Left ventricle myocardium inferior (tissue), 1 donor: ENCODE measurements at regions not wholly inside any gene's neighbourhood (a gene's known extent, or its start where the extent isn't known, plus 50 kb on each side); places are given as distances from the start of the nearest gene placed in this dataset.
"Not testable (repeated sequence)": the region's sequence is repeated elsewhere in the genome, so short reads cannot be mapped to it uniquely, and the experiment has no call there.

ENCODE experiments used
- DNase-seq: peaks from one replicate; pipeline ENCODE4 v3.0.0-alpha.2; 2020
- H3K27ac ChIP-seq: fragments of 200-600 bp; replicated peaks from 2 replicates; pipeline ENCODE4 v1.8.0; 2021
- H3K27me3 ChIP-seq: fragments of 200-600 bp; 2 replicates; pipeline ENCODE4 v1.8.0; 2021; ENCODE audit warnings: low read depth
- H3K36me3 ChIP-seq: fragments of 200-600 bp; 2 replicates; pipeline ENCODE4 v1.8.0; 2021
- H3K4me1 ChIP-seq: fragments of 200-600 bp; 2 replicates; pipeline ENCODE4 v1.8.0; 2021
- H3K4me3 ChIP-seq: fragments of 200-600 bp; 2 replicates; pipeline ENCODE4 v1.8.0; 2021; ENCODE audit warnings: mild to moderate bottlenecking, moderate library complexity
- H3K9me3 ChIP-seq: fragments of 200-600 bp; replicated peaks from 2 replicates; pipeline ENCODE4 v1.8.0; 2021
- intact Hi-C: fragments of 100-400 bp; cut with micrococcal nuclease; formaldehyde crosslinking; loops from one replicate; pipeline ENCODE4 v1.11.0; 2022
- TF ChIP-seq, protein P1 (sequence below): fragments of 200-600 bp; IDR thresholded peaks from 2 replicates; pipeline ENCODE4 v1.8.0; 2021; ENCODE audit warnings: antibody characterized with exemption, mild to moderate bottlenecking, borderline replicate concordance
- donor health status: DM: no; HTN: yes; CAD: no; lungs with severe emphysema.

DNA sequence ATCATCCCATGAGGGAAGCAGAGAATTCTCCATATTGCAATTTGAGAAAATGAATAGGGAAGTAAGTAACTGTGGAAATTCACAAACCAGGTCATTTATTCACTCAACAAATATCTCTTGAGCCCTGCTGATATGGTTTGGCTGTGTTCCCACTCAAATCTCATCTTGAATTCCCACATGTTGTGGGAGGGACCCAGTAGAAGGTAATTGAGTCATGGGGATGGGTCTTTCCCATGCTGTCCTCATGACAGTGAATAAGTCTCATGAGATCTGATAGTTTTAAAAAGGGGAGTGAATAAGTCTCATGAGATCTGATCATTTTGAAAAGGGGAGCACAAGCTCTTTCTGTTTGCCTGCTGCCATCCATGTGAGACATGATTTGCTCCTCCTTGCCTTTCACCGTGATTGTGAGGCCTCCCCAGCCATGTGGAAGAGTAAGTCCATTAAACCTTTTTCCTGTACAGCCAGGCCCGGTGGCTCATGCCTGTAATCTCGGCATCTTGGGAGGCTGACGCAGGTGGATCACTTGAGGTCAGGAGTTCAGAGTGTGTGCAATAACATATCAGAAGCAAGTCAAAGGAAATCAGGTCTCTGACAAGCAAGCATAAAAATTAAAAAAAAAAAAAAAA lies 193.2 kb downstream of the NDUFA10 start:
- peaks cover 10% of the 10 kb centered on the region for H3K9me3 ChIP-seq
- no peaks in the 10 kb centered on the region for H3K36me3 ChIP-seq
- intact Hi-C loops, result no loop called here
- no peak overlapping the region for H3K4me3 ChIP-seq
- H3K27ac ChIP-seq, result no peak overlapping the region
- H3K4me1 ChIP-seq, result peaks cover 12% of the 10 kb centered on the region
- no peak for DNase-seq
- TF ChIP-seq, protein P1, sequence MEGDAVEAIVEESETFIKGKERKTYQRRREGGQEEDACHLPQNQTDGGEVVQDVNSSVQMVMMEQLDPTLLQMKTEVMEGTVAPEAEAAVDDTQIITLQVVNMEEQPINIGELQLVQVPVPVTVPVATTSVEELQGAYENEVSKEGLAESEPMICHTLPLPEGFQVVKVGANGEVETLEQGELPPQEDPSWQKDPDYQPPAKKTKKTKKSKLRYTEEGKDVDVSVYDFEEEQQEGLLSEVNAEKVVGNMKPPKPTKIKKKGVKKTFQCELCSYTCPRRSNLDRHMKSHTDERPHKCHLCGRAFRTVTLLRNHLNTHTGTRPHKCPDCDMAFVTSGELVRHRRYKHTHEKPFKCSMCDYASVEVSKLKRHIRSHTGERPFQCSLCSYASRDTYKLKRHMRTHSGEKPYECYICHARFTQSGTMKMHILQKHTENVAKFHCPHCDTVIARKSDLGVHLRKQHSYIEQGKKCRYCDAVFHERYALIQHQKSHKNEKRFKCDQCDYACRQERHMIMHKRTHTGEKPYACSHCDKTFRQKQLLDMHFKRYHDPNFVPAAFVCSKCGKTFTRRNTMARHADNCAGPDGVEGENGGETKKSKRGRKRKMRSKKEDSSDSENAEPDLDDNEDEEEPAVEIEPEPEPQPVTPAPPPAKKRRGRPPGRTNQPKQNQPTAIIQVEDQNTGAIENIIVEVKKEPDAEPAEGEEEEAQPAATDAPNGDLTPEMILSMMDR, result no peak
- H3K27me3 ChIP-seq, result peaks cover 55% of the 10 kb centered on the region

DNA sequence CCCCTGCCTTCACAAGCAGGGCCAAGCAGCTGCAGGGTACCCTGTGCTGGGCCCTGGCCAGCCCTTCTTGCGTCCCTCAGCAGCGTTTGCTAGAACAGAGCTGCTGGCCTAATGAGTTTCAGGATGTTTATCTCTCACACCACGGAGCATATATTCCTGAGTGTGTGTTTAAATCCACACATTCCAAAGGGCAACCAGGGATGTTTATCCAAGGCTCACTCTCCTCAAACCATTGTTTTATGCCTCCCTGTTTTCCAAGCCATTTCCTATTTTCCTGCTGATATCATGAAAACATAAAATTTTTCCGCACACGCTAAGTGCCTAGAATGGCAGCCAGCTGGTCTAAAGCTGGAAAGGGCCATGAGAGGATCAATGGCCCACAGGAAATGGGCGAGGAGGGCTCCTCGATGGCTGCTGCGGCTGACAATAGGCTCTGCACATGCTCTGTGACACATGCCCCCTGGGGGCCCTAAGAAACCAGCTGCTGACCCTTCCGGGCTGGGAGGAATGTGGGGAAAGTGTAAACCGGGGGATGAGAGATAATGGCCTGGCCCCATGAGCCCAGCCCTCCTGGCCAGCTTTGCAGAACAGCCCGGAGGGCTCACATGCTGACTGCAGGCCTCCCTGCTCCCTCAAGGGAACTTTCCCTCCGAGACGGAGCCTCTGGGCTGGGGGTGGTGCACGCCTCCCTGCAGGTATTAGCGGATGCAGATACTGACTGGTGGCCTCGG lies 194.0 kb downstream of the NDUFA10 start:
- no peak overlapping the region for H3K4me3 ChIP-seq
- TF ChIP-seq, protein P1, result no peak
- H3K36me3 ChIP-seq, result no peaks in the 10 kb centered on the region
- H3K4me1 ChIP-seq, result peaks cover 12% of the 10 kb centered on the region
- peaks cover 63% of the 10 kb centered on the region for H3K27me3 ChIP-seq
- no peak overlapping the region for H3K27ac ChIP-seq
- intact Hi-C loops, result no loop called here
- DNase-seq, result peak; percentile 16
- peaks cover 1% of the 10 kb centered on the region for H3K9me3 ChIP-seq

DNA sequence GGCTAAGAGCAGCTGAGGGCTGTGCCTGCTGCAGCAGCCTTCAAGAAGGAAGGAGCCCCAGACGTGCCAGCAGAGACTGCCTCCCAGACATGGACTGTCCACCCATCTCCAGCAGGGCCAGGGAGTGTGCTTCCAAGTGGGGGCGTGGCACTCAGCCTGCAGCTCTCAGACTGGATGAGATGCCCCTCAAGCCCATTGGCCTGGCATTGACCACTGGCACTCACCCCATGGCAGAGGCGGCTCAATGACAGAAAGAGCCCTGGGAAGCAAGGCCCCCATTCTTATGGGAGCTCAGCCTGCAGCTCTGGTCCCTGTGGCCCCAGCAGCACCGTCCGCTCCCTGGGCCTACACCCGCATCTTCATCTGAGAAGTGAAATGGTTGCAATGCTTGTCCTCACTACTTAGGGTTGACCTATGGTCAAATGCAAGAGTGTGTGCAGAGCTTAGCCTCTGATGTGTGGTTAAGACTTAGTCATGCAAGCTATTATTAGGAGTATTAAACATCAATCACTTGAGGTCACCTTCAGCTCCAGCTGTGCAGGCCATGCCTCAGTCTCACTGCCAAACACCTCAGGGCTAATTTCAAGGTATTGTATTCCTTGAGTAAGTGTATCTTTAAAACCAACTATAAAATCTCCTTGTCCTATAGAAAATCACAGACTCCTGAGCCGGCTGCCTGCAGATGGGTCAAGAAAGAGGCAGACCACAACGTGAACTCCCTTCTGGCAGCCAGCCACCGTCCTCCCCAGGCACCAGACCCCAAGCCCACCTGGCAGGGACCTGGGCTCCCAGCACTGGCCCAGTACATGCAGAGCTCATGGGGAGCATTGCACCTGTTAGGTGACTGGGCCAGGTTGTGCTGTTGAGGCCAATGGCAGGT lies 194.8 kb downstream of the NDUFA10 start:
- no peak overlapping the region for H3K4me3 ChIP-seq
- H3K27ac ChIP-seq, result no peak overlapping the region
- H3K9me3 ChIP-seq, result no peaks in the 10 kb centered on the region
- TF ChIP-seq, protein P1, result no peak
- DNase-seq, result peak; percentile 10
- H3K36me3 ChIP-seq, result no peaks in the 10 kb centered on the region
- intact Hi-C loops, result no loop called here
- H3K27me3 ChIP-seq, result peaks cover 71% of the 10 kb centered on the region
- H3K4me1 ChIP-seq, result peaks cover 12% of the 10 kb centered on the region

DNA sequence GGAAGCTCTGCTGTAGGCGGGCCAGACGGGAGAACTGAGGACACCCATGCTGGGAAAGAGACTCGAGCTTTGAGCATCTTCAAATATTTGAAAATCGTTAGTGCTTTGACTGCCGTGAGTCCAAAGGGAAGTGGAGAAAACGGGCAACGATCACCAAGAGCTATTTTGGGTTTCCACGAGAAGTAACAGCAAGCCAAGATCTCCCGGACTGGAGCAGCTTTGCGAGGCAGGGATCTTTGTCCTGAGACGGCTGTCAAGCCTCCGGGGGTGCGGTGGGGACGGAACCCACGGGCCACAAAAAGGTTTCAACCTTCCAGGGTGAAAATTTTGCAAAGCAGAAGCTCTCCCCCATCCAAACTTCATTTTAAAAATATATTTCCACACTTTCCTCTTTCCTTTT lies 195.8 kb downstream of the NDUFA10 start:
- H3K36me3 ChIP-seq, result no peaks in the 10 kb centered on the region
- intact Hi-C loops, result no loop called here
- H3K27me3 ChIP-seq, result peaks cover 81% of the 10 kb centered on the region
- no peak for DNase-seq
- no peaks in the 10 kb centered on the region for H3K9me3 ChIP-seq
- H3K4me3 ChIP-seq, result no peak overlapping the region
- TF ChIP-seq, protein P1, result no peak
- peaks cover 12% of the 10 kb centered on the region for H3K4me1 ChIP-seq
- H3K27ac ChIP-seq, result no peak overlapping the region

DNA sequence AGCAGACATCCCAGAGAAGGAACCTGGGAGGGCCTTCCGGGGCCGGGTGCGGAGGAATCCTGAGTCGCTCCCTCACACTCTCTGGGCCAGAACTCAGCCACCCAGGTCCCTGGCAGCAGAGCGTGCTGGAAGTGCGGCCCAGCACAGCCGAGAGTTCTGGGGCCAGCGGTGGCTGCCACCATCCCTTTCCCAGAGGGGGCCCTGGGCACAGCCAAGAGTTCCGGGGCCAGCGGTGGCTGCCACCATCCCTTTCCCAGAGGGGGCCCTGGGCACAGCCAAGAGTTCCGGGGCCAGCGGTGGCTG lies 196.2 kb downstream of the NDUFA10 start:
- intact Hi-C loops, H3K36me3 ChIP-seq, H3K9me3 ChIP-seq, H3K4me3 ChIP-seq, H3K27ac ChIP-seq, DNase-seq: not testable (repeated sequence)
- Histone ChIP-seq H3K4me1 (peaks cover 12% of the 10 kb centered on the region), H3K27me3 (peaks cover 81% of the 10 kb centered on the region)
